NB4 (cell line): ENCODE measurements at regions not wholly inside any gene's neighbourhood (a gene's known extent, or its start where the extent isn't known, plus 50 kb on each side); places are given as distances from the start of the nearest gene placed in this dataset.

Source experiments
- MAX ChIP-seq: IDR thresholded peaks from 2 replicates; pipeline ENCODE4 v1.6.1; 2011; ENCODE audit warnings: low read depth, low read length
- TF ChIP-seq, protein P1 (sequence below): IDR thresholded peaks from one replicate; pipeline ENCODE4 v1.5.1; 2012; ENCODE audit warnings: low read depth, low read length

GRCh38 chr12:98422359-98422758, 93.0 kb upstream of the TMPO start:
- no peak for TF ChIP-seq MAX
- TF ChIP-seq, protein P1, sequence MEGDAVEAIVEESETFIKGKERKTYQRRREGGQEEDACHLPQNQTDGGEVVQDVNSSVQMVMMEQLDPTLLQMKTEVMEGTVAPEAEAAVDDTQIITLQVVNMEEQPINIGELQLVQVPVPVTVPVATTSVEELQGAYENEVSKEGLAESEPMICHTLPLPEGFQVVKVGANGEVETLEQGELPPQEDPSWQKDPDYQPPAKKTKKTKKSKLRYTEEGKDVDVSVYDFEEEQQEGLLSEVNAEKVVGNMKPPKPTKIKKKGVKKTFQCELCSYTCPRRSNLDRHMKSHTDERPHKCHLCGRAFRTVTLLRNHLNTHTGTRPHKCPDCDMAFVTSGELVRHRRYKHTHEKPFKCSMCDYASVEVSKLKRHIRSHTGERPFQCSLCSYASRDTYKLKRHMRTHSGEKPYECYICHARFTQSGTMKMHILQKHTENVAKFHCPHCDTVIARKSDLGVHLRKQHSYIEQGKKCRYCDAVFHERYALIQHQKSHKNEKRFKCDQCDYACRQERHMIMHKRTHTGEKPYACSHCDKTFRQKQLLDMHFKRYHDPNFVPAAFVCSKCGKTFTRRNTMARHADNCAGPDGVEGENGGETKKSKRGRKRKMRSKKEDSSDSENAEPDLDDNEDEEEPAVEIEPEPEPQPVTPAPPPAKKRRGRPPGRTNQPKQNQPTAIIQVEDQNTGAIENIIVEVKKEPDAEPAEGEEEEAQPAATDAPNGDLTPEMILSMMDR: no peak
